Activated naive CD4-positive, alpha-beta T cell treated with Interleukin-2 at 50 U/mL for 16 hours (primary cell): ENCODE measurements at regions not wholly inside any gene's neighbourhood (a gene's known extent, or its start where the extent isn't known, plus 50 kb on each side); places are given as distances from the start of the nearest gene placed in this dataset.
"Not testable (repeated sequence)": the region's sequence is repeated elsewhere in the genome, so short reads cannot be mapped to it uniquely, and the experiment has no call there.

ENCODE experiments used
- DNase-seq: peaks from one replicate; pipeline ENCODE4 v3.0.0-alpha.2; 2020

DNA sequence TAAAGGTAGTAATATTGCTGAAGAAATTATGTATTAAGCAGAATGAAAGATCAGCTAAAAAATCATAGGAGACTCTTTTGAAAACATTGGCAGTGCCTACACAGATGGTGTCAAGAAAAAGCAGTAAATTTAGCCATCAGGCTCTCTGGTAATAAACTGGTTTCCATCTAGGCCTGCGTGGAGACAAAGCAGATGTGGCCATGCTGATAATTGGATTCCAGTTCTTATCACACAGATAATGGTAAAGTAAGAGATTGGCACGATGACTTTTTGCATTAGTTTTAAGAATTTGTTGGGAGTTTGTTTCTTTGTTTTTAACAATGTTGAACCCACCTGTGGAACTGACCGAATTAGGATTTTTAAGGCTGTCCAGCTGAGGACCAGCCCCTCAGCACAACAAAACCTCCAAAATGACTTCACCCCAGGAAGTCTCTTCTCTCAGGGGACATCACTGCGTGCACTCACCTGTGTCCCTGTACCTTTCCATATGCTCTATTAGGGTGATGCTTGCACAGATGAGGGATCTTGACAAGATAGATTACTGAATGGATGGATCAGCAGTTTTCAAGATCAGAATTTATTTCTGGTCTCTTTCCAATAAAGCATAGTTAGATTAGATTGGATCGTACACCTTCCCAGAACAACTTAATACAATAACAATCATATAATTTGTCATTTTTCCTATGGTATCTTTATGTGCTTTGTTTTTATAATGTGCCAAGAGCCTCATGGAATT is 69.1 kb upstream of the DNAJC10 start:
- no peak for DNase-seq

DNA sequence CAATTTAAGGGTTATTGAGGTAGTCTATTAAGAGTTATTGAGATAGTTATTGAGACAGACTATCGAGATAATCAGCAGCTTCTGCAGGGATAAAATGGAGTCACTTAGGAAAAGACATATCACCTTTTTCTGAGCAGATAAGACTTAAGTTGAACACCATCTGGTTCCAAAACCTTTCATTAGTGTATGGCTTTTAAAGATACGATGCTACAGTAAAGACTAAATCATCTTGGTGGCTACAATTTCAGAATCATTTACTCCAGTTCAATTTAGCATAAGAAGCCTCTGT is 68.6 kb upstream of the DNAJC10 start:
- no peak for DNase-seq

DNA sequence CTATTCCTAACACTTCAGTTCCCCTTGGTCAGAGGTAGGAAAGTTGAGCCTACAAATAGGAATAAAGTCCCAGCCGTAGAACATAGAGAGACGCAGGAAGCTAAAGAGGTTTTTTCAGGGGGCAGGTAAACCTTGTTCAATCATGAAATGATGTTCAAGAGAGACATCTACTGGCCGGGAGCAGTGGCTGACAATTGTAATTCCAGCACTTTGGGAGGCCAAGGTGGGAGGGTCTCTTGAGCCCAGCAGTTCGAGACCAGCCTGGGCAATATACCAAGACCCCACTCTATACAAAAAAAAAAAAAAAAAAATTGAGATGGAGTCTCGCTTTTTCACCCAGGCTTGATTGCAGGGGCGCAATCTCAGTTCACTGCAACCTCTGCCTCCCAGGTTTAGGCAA is 66.7 kb upstream of the DNAJC10 start:
- DNase-seq, result no peak

DNA sequence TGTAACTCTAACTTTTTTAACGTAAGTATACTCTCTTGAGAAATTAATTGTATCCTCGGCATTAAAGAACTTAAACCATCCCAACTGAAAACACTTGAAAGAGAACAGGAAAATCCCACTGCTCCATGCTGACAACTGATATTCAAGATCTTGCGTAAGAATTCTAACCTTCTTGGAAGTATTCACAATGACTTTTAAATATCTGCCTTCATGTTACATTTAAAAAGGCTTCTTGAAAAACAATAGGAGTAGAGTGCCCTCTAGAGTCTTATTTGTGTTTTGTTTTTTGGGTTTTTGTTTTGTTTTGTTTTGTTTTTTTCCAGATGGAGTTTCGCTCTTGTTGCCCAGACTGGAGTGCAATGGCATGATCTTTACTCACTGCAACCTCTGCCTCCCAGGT is 65.4 kb upstream of the DNAJC10 start:
- DNase-seq, result no peak

DNA sequence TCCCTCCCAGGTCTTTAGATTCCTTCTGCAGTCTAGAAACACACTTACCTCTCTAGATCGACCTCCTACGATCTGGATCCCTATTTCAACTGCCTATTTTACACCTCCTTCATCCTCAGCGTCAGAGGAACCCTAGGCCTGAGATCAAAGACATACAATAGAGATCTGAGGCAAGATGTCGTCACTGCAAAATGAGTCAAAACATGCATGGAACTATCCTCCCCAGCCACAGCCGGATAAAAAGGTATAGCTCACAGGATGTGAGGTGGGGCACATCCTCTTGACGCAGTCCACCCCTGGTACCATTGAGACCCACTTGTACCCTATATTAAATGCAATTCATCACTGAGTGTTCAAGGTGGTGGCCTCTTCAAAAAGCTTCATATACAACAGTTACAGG is 63.7 kb upstream of the DNAJC10 start:
- DNase-seq, result peak; percentile 13

DNA sequence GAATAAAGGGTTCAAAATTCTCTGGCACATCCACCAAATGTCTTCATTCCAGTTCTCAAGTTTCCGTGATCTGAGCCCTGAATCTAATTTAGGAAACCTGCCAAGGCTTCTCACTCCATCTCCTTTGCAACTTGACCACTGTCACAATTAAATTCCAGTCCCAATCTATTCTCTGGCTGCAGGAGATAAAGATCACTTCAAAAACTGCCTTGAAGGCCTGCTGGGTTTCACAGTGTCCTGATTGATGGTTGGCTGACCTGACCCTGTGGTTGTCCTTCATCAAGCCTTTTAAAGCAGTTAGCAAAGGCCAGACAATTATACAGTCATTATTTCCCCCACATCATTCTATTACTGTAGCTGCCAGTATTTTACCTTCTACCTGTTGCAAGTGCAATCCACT is 60.3 kb upstream of the DNAJC10 start:
- DNase-seq, result no peak

DNA sequence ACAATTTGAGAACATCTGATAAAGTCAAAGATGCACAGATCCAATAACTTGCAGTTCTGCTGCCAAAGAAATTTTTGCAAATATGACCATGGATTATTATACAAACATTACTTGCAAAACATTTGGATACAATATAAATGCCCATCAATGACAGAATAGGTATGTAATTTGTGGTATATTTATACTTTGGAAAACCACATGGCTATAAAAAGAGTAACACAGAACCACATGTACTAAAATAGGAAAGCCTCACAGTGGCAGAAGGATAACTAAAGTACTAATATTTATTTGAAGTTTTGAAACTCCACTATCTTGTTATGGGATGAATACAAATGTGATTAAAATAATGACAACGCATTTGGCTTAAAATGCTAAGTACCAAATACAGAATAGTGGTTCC is 51.8 kb upstream of the DNAJC10 start:
- DNase-seq, result no peak

DNA sequence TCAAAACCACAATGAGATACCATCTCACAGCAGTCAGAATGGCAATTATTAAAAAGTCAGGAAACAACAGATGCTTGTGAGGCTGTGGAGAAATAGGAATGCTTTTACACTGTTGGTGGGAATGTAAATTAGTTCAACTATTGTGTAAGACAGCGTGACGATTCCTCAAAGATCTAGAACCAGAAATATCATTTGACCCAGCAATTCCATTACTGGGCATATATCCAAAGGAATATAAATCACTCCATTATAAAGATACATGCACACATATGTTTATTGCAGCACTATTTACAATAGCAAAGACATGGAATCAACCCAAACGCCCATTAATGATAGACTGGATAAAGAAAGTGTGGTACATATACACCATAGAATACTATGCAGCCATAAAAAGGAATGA is 50.6 kb upstream of the DNAJC10 start:
- not testable (repeated sequence) for DNase-seq
